Left forelimb (tissue), 1 donor: ENCODE measurements at regions not wholly inside any gene's neighbourhood (a gene's known extent, or its start where the extent isn't known, plus 50 kb on each side); places are given as distances from the start of the nearest gene placed in this dataset.
"Not testable (repeated sequence)": the region's sequence is repeated elsewhere in the genome, so short reads cannot be mapped to it uniquely, and the experiment has no call there.

Experiments
- DNase-seq: peaks from one replicate; pipeline ENCODE4 v3.0.0-alpha.2; 2018; ENCODE audit warnings: low spot score

- DNase-seq = no peak
Observed at GRCh38 chr3:168976969-168977368, 686.5 kb downstream of the MECOM start.

GRCh38 chr3:168975576-168975975, 687.9 kb downstream of the MECOM start:
- DNase-seq = no peak

- DNase-seq = no peak
Observed at GRCh38 chr3:168974617-168975403, 688.7 kb downstream of the MECOM start.

DNA sequence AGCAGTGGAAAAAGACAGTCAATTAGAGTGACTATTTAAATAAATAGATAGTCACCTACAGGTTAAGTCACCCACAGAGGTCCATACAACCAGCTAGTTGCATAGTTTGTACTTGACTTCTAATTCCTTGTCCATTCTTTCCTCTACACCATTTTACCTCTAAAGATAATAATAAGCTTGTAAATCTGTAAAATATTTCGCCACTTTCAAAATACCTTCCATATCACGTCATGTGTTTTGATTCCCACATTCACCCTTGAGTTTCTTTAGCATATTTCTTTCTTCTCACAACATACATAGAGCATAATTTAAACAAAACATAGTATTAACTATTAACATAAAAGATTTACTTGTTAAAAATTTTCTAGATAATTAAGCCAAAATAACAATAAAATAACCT, 689.6 kb downstream of the MECOM start:
- no peak for DNase-seq

DNA sequence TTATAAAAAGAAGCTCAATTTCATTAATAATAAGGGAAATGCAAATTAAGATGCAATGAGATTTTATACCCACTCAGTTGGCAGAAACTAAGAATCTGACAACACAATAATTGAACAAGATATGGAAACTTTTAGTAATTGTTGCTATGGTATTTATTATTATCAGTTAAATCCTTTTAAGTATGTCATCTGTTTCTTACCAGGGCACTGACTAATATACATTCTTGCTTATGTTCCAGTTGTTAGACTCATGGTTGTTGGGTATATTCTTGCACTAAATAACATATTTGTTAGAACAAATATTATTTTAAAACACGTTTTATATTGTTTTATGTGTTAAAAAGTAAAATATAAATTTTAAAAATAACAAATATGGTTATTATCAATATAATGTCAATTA, 690.3 kb downstream of the MECOM start:
- no peak for DNase-seq

DNA sequence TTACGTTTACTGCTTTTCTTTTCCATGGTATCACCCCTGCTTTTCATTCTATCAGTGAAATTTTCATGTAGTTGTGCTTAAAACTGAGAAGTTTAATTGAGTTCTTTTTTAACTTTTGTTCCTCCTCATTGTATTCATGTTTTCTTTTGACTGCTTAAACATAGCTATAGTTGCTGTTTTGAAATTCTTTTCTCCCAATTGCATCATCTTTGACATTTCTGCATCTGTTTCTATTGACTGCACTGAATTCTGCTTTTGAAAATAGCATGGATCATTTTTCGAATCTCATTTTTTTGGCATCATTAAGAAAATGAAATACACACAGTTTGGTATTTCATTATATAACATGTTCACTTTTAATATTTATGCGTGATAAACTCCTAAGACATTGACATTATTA, 694.9 kb downstream of the MECOM start:
- no peak for DNase-seq

DNA sequence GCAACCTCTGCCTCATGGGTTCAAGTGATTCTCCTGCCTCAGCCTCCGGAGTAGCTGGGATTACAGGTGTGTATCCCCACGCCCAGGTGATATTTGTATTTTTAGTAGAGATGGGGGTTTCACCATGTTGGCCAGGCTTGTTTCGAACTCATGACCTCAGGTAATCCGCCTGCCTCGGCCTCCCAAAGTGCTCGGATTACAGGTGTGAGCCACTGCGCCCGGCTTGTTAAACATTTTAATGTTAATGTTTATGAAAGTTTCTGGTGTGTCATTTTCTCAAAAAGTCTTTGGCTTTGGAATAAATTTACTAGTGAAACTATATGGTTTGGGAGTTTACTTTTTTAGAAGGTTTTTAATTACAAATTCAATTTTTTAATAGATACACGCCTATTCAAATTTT, 698.8 kb downstream of the MECOM start:
- no peak for DNase-seq

GRCh38 chr3:168961271-168961670, 702.2 kb downstream of the MECOM start:
- no peak for DNase-seq

DNA sequence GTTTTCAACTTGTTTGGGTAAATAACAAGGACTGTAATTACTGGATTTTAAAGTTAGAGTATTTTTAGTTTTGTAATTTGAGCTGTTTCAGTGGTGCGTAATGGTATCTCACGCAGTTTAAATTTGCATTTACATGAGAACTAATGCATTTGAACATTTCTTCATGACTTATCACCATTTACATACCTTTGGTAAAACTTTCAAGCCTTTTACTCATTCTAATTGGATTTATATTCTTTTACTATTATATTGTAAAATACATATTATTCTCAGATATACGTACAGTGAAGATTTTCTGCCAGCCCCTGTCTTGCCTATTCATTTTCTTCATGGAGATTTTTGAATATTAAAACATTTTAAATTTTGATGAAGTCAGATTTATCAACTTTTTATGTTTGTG, 703.8 kb downstream of the MECOM start:
- DNase-seq = no peak

DNA sequence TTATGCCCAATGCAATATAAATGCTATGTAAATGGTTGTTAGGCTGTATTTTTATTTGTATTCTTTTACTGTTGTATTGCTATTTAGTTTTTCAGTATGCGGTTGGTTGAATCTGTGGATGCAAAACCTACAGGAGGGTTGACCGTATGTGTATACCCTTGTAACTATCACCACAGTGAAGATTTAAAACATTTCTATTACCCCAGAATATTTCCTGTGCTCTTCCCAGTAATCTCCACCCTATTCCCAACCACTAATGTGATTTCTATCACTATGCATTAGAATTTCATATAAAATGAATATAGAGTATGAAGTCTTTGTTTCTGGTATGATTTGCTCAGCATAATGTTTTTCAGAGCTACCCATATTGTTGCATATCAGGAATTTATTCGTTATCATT, 705.0 kb downstream of the MECOM start:
- no peak for DNase-seq

DNA sequence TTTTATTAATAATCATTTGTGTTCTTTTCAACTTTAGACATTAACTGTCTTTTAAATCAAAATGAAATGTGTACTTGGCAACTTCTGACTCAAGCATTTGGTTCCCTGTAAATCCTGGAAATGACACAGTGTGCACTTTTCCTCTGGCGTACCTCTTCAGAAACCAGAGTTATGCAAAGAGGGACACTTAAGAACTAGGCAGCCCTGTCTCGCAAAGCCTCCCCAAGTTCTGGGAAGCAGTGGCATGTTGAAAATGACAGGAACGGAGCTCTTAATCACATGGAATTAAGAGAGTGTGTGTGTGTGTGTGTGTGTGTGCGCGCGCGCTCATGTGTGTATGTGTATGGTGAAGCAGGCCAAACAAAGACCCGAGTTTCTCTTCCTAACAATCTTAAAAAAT, 707.4 kb downstream of the MECOM start:
- no peak for DNase-seq

- DNase-seq = no peak
Observed at GRCh38 chr3:168952551-168952950, 711.0 kb downstream of the MECOM start.

GRCh38 chr3:168951884-168952283, 711.6 kb downstream of the MECOM start:
- no peak for DNase-seq

- no peak for DNase-seq
Observed at GRCh38 chr3:168951368-168951767, 712.1 kb downstream of the MECOM start.

DNA sequence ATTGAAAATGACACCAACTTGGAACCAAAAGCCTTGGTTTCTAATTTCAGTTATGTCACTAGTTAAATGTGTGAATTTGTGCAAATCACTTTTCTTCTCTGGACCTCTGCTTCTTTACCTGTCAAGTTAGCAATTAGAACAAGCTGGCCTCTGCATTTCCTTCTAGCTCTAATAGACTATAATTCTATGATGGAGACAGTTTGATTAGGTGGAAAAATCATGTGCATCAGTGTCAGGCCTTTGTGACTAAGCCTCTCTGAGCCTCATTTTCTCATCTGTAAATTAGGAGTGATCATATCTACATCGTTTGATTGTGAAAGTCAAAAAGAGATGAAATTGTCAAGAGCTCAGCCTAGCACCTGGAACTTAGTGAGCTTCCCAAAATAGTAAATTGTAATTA, 712.9 kb downstream of the MECOM start:
- DNase-seq = no peak

DNA sequence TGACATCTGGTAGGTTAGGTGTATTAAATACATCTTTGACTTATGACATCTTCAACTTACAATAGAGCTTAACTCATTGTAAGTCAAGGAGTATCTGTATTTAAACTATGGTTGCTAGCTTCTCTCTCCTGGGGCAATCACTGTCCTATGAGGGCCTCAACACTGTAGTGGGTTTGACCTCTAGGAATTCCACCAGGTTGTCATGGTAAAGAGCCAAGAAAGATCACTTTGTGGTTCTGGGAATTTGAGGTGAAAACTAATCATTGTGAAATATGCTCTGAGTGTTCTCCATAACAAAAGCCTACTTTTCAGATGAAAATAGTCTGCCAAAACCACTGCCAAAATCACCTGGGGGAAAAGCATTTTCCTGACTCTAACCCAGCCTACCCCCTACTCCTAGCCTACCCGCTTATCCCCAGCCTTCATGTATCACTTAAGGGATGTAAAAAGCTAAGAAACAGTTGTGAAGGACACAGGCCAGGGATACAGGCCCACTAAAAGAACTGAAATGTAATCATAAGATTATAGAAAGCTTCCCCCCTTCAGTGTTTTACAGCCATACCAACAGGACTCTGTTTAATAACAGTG, 723.8 kb downstream of the MECOM start:
- no peak for DNase-seq

GRCh38 chr3:168933614-168934013, 729.9 kb downstream of the MECOM start:
- no peak for DNase-seq

- not testable (repeated sequence) for DNase-seq
Observed at GRCh38 chr3:168929997-168930396, 733.5 kb downstream of the MECOM start.

DNA sequence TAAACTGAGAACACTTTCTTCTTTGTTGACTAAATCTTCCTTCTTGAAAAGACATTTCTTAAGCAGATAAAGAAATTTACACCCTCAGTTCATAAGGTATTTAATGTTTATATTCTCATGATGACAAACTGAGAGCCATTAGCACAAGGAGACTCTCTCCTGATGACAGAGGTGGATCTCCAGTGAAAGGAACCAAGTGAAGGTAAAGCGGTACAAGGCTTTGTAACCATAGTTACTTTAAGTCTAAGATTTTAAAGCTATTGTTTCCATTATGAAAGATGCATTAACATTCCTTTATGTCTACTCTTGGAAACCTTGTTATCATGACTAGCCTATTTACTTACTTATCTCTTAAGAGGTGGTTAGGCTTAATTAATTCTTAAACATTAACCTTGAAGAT, 737.1 kb downstream of the MECOM start:
- no peak for DNase-seq

GRCh38 chr3:168925568-168925967, 737.9 kb downstream of the MECOM start:
- no peak for DNase-seq

DNA sequence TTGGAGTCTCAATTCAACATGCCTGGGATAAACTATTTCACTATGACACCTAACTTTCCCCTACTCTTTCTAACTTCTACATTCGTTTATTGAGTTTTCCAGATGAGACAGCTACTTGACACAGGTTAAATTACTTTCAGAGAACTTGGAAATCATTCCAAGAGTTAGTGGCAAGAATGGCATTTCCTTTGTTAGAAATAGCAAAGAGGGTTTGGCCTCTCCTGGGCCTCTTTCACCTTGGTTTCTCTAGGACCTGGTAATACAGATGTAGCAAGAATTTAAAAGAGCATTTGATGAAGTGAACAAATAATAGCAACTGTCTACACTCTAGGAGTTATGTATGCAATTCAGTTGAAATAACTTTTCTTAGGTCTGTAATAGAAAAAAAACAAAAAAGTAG, 748.9 kb downstream of the MECOM start:
- no peak for DNase-seq

DNA sequence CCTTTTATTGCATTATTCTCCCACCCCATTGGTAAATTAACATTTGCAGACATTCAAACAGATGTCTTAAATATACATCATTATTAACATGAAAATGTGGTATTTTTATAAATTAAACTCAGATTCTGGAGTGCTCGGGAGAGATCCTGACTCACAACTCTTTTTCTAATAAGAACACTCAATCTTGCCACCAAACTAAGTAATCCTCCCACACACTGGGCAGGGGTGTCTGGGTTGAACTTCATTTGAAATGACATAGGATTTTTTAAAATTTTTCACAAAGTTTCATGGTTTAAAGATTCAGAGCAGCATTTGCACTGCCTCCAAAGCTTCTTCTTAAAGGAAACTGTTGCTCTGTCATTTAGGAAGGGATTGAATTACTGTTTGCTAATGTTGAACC, 754.3 kb downstream of the MECOM start:
- no peak for DNase-seq

DNA sequence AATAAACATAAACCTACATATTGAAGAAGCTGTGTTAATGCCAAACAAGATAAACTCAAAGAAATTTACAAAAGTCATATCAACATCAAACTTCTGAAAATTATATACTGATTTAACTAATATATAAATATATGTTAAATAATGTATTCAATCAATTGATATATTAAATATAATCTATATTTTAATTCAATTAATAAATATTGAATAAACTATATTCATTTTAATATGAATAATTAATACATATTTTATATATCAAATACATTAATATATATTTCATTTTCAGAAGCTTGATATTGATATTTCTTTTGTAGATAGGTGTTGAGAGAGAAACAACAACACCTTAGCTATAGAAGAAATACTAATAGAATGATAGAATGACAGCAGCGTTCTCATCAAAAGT, 768.1 kb downstream of the MECOM start:
- no peak for DNase-seq

GRCh38 chr3:168894214-168894613, 769.3 kb downstream of the MECOM start:
- DNase-seq = no peak
